Heart left ventricle (tissue), 13 donors: ENCODE measurements at regions not wholly inside any gene's neighbourhood (a gene's known extent, or its start where the extent isn't known, plus 50 kb on each side); places are given as distances from the start of the nearest gene placed in this dataset.

ENCODE experiments used
- POLR2A ChIP-seq, 2 donors: fragments of 450-650 bp; IDR thresholded peaks; one replicate each; pipeline ENCODE4 v1.6.1; 2017; ENCODE audit warnings: antibody characterized with exemption in 2 of 2, mild to moderate bottlenecking in 2 of 2, moderate library complexity in 2 of 2
- TF ChIP-seq, protein P1 (sequence below), 12 donors: fragments of 200-600 bp; sonication (generic) in 4 of 12; IDR thresholded peaks; one replicate each; pipeline versions ENCODE4 v1.5.0 to v1.8.0; 2018 to 2022; ENCODE audit warnings: antibody characterized with exemption in 12 of 12, mild to moderate bottlenecking in 5 of 12
- donor health status: ischemic (EF 13 %, LVEDD 7.1; RV severe dilation, severe dysfunction).
- donor health status: DM: no; HTN: yes; CAD: no.
- donor health status: DM: no; HTN: no; CAD: no.
- donor health status: ischemic (EF 25% LVEDD 6.9; RV normal size, moderate dysfunction).
- donor health status: ischemic (EF 25% LVEDD 5.7; RV mildly dilated, moderate dysfunction).
- donor health status: ischemic (EF 35%, LVEDD 5.7; RV mildly dilated, moderate dysfunction).
- donor health status: nonischemic (EF 11% LVEDD 7.7; RV severe dilation, severe dysfunction).
- donor health status: DM: yes; HTN: yes; CAD: no.
- donor health status: PGD.
- donor health status: ischemic (EF 29% LVEDD 5.4; RV normal size, mild dysfunction).
- donor health status: nonischemic (EF 23%, LVEDD 6.1; RV moderate dilation, normal function).

DNA sequence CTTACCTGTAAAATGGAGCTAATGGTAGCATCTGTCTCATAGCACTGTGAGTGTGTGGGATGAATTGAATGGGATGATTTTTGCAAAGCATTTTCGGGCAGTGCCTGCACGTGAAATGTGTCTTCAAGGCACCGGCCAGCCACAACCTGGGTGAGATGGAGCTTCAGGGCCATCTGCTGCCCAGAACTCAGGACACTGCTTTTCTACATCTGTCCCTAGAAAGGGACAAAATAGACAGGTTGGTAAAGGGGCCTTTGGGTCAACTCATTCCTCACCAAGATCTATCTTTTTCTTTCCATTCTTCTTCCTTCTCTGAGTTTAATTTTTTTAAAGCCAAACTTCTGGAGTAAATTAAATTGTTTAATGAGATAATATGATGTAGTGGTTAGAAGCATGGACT is 106.5 kb downstream of the UTP18 start:
- TF ChIP-seq, protein P1, sequence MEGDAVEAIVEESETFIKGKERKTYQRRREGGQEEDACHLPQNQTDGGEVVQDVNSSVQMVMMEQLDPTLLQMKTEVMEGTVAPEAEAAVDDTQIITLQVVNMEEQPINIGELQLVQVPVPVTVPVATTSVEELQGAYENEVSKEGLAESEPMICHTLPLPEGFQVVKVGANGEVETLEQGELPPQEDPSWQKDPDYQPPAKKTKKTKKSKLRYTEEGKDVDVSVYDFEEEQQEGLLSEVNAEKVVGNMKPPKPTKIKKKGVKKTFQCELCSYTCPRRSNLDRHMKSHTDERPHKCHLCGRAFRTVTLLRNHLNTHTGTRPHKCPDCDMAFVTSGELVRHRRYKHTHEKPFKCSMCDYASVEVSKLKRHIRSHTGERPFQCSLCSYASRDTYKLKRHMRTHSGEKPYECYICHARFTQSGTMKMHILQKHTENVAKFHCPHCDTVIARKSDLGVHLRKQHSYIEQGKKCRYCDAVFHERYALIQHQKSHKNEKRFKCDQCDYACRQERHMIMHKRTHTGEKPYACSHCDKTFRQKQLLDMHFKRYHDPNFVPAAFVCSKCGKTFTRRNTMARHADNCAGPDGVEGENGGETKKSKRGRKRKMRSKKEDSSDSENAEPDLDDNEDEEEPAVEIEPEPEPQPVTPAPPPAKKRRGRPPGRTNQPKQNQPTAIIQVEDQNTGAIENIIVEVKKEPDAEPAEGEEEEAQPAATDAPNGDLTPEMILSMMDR (IDR thresholded peaks at IDR 0.05) = no peak
- TF ChIP-seq POLR2A (IDR thresholded peaks at IDR 0.05) = no peak
